ENCODE measurements at regions not wholly inside any gene's neighbourhood (a gene's known extent, or its start where the extent isn't known, plus 50 kb on each side); places are given as distances from the start of the nearest gene placed in this dataset.

- BruUV-seq (replicated peaks), result no TSS peak
- no peak for TF ChIP-seq MCM3 (IDR thresholded peaks at IDR 0.05)
- no peak for TF ChIP-seq EP300 (IDR thresholded peaks at IDR 0.05; ENCODE audit: low read length)
- TF ChIP-seq TAL1 (IDR thresholded peaks at IDR 0.05), result no peak
- no peak for TF ChIP-seq SRSF9 (IDR thresholded peaks at IDR 0.05; ENCODE audit: borderline replicate concordance, low read depth, low read length)
- no peak for TF ChIP-seq SMAD2 (IDR thresholded peaks at IDR 0.05; ENCODE audit: low read depth, low read length)
- no peak for TF ChIP-seq ZKSCAN8 (CRISPR knock-in tag; IDR thresholded peaks at IDR 0.05)
- no peak for TF ChIP-seq CBFA2T3 (IDR thresholded peaks at IDR 0.05)
- no peak for TF ChIP-seq ZBTB8A (IDR thresholded peaks at IDR 0.05; ENCODE audit: partially characterized antibody)
- no peak for TF ChIP-seq COPS2 (conservative IDR thresholded peaks at IDR 0.05)
- TF ChIP-seq HIVEP1 (CRISPR knock-in tag; IDR thresholded peaks at IDR 0.05), result no peak
- TF ChIP-seq POLR2A (conservative IDR thresholded peaks at IDR 0.05), result no peak
- no peak for TF ChIP-seq KLF6 (CRISPR knock-in tag; IDR thresholded peaks at IDR 0.05; ENCODE audit: borderline replicate concordance)
- no peak for TF ChIP-seq MTA3 (IDR thresholded peaks at IDR 0.05; ENCODE audit: borderline replicate concordance)
- TF ChIP-seq MTA1 (IDR thresholded peaks at IDR 0.05; ENCODE audit: borderline replicate concordance), result no peak
- TF ChIP-seq SREBF1 (IDR thresholded peaks at IDR 0.05; ENCODE audit: borderline replicate concordance, low read depth, low read length), result no peak
- TF ChIP-seq HDAC2 (IDR thresholded peaks at IDR 0.05), result no peak
- TF ChIP-seq ZKSCAN1 (IDR thresholded peaks at IDR 0.05; ENCODE audit: low read depth, low read length), result no peak
- Histone ChIP-seq H3K9me1 (ENCODE audit: control insufficient read depth, insufficient read depth, low read length) (no peaks in the 10 kb centered on the region), H3K27me3 (ENCODE audit: control insufficient read depth in 2 of 2, insufficient read depth in 2 of 2, low read length in 2 of 2) (no peaks in the 10 kb centered on the region), H3K4me2 (ENCODE audit: insufficient read depth, low read length) (no peak overlapping the region), H3K4me3 (no peak overlapping the region), H4K20me1 (replicated peaks; ENCODE audit: control insufficient read depth, insufficient read depth, low read length) (no peaks in the 10 kb centered on the region), H2AFZ (ENCODE audit: low read depth, low read length) (no peak overlapping the region), H3K79me2 (ENCODE audit: control insufficient read depth, insufficient read depth, low read length) (no peaks in the 10 kb centered on the region), H3K36me3 (ENCODE audit: control insufficient read depth, insufficient read depth, low read length) (no peaks in the 10 kb centered on the region), H3K4me1 (replicated peaks in 1 of 2; ENCODE audit: control insufficient read depth in 2 of 2, insufficient read depth in 2 of 2, low read length in 2 of 2) (no peaks in the 10 kb centered on the region), H3K27ac (ENCODE audit: extremely low read depth, low read depth, low read length) (no peak overlapping the region), H3K9ac (ENCODE audit: insufficient read depth in 1 of 2, low read depth in 2 of 2, low read length in 2 of 2) (no peak overlapping the region), H3K9me3 (replicated peaks; ENCODE audit: control insufficient read depth, insufficient read depth, low read depth, low read length) (no peaks in the 10 kb centered on the region; the same call in none of the 2 replicates)
- ChIA-PET CTCF (ENCODE audit: low intra/inter-chr PET ratio) (no interaction called here), POLR2A (no interaction called here)
- ATAC-seq, result no peak
- FAIRE-seq, result no peak
- intact Hi-C loops (cut with micrococcal nuclease), result no loop called here
- no peak for DNase-seq (ENCODE audit: extremely low read depth in 1 of 4, low spot score in 3 of 4)
- in situ Hi-C loops (cut with MboI), result no loop called here
Measured at GRCh38 chr1:238089615-238090014, 198.9 kb upstream of the ZP4 start.

Measured in K562 (cell line).